Endothelial cell of umbilical vein (primary cell): ENCODE measurements at regions not wholly inside any gene's neighbourhood (a gene's known extent, or its start where the extent isn't known, plus 50 kb on each side); places are given as distances from the start of the nearest gene placed in this dataset.

Experiments
- BruUV-seq: library from RNA; stranded (reverse); fragments of 400-500 nt; replicated peaks from 2 replicates; lab custom pipeline; 2021; lab: Mats Ljungman, UMichigan
- CTCF ChIA-PET: fragments of 300-600, 350-600 bp; sonication (Branson Sonifier 250); formaldehyde crosslinking; loops from one replicate; lab custom pipeline; 2021; ENCODE audit warnings: antibody characterized with exemption, inconsistent platforms; lab: Charles Lee
- POLR2A ChIA-PET: fragments of 300-600, 350-600 bp; sonication (Branson Sonifier 250); formaldehyde crosslinking; loops from one replicate; lab custom pipeline; 2021; ENCODE audit warnings: antibody characterized with exemption, inconsistent platforms; lab: Charles Lee
- DNase-seq: peaks from one replicate; pipeline ENCODE4 v3.0.0-alpha.2; 2011; ENCODE audit warnings: low read depth, low spot score
- FAIRE-seq: peaks from 2 replicates; lab custom pipeline; 2011; peaks lifted over from hg19 to GRCh38; lab: Jason Lieb, UNC
- H2AFZ ChIP-seq: 2 replicates; pipeline ENCODE4 v1.6.0; 2012; ENCODE audit warnings: low read depth, low read length, control low read depth, inconsistent platforms
- H3K27ac ChIP-seq: 2 replicates; pipeline ENCODE4 v1.5.1; 2011; ENCODE audit warnings: low read depth, mild to moderate bottlenecking, control low read depth, low read length, moderate library complexity; ENCODE audit not compliant: insufficient read depth
- H3K27me3 ChIP-seq, 2 experiments: 2 replicates each; pipeline versions ENCODE4 v1.6.0 to v1.6.1; 2011; ENCODE audit warnings: low read length in 2 of 2, mixed read lengths in 1 of 2; ENCODE audit not compliant: control insufficient read depth in 2 of 2, insufficient read depth in 2 of 2
- H3K36me3 ChIP-seq, 2 experiments: 2 replicates in 1 of 2; 3 replicates in 1 of 2; pipeline ENCODE4 v1.5.1; 2011; ENCODE audit warnings: low read length in 2 of 2, mild to moderate bottlenecking in 1 of 2, moderate library complexity in 1 of 2; ENCODE audit not compliant: control insufficient read depth in 2 of 2, insufficient read depth in 2 of 2; ENCODE audit errors: extremely low read depth in 1 of 2
- H3K4me1 ChIP-seq: 3 replicates; pipeline ENCODE4 v1.5.1; 2011; ENCODE audit warnings: mild to moderate bottlenecking, low read length; ENCODE audit not compliant: control insufficient read depth, insufficient read depth; ENCODE audit errors: extremely low read depth
- H3K4me2 ChIP-seq: 2 replicates; pipeline ENCODE4 v1.6.1; 2011; ENCODE audit warnings: low read length, control low read depth, mixed read lengths; ENCODE audit not compliant: insufficient read depth
- H3K4me3 ChIP-seq, 3 experiments: fragments of 200-600 bp in 1 of 3; sonication (generic), shearing (Covaris generic) in 1 of 3; replicated peaks in 1 of 3; 2 replicates each; pipeline ENCODE4 v1.5.1; 2011 to 2016; ENCODE audit warnings: control low read depth in 3 of 3, low read length in 3 of 3, mild to moderate bottlenecking in 2 of 3, inconsistent platforms in 1 of 3, low read depth in 1 of 3, moderate library complexity in 1 of 3; ENCODE audit not compliant: insufficient read depth in 1 of 3
- H3K79me2 ChIP-seq: 2 replicates; pipeline ENCODE4 v1.6.0; 2012; ENCODE audit warnings: low read length, inconsistent platforms; ENCODE audit not compliant: control insufficient read depth, insufficient read depth
- H3K9ac ChIP-seq: replicated peaks from 2 replicates; pipeline ENCODE3; 2011; ENCODE audit warnings: low read length, control low read depth; ENCODE audit not compliant: insufficient read depth; ENCODE audit errors: extremely low read depth
- H3K9me1 ChIP-seq: replicated peaks from 3 replicates; pipeline ENCODE4 v1.6.0; 2011; ENCODE audit warnings: mild to moderate bottlenecking, low read length; ENCODE audit not compliant: control insufficient read depth, insufficient read depth; ENCODE audit errors: extremely low read depth
- H3K9me3 ChIP-seq: replicated peaks from 2 replicates; pipeline ENCODE4 v1.5.1; 2012; ENCODE audit warnings: low read length, inconsistent platforms; ENCODE audit not compliant: control insufficient read depth, insufficient read depth
- H4K20me1 ChIP-seq: replicated peaks from 2 replicates; pipeline ENCODE3; 2011; ENCODE audit warnings: mild to moderate bottlenecking, low read length; ENCODE audit not compliant: control insufficient read depth, insufficient read depth; ENCODE audit errors: extremely low read depth
- EZH2 ChIP-seq: IDR thresholded peaks from 2 replicates; pipeline ENCODE4 v1.6.1; 2012; ENCODE audit warnings: borderline replicate concordance, low read depth, mild to moderate bottlenecking, moderate library complexity, low read length, inconsistent platforms; ENCODE audit not compliant: severe bottlenecking
- FOS ChIP-seq: IDR thresholded peaks from 2 replicates; pipeline ENCODE4 v1.6.1; 2011; ENCODE audit warnings: mild to moderate bottlenecking, low read length, moderate library complexity, borderline replicate concordance; ENCODE audit not compliant: insufficient read depth
- GATA2 ChIP-seq: IDR thresholded peaks from 2 replicates; pipeline ENCODE4 v1.7.0; 2011; ENCODE audit warnings: low read depth, mild to moderate bottlenecking, moderate library complexity, mixed read lengths, low read length; ENCODE audit not compliant: insufficient read length, insufficient read depth
- JUN ChIP-seq: IDR thresholded peaks from 2 replicates; pipeline ENCODE4 v1.6.1; 2011; ENCODE audit warnings: borderline replicate concordance, low read depth; ENCODE audit not compliant: insufficient read length, insufficient read depth
- MYC ChIP-seq: IDR thresholded peaks from one replicate; pipeline ENCODE4 v1.6.1; 2011; ENCODE audit warnings: mild to moderate bottlenecking, low read depth, low read length
- POLR2A ChIP-seq: IDR thresholded peaks from 2 replicates; pipeline ENCODE4 v1.6.1; 2012; ENCODE audit warnings: low read depth, mild to moderate bottlenecking, control low read depth, low read length
- POLR2AphosphoS5 ChIP-seq: IDR thresholded peaks from 2 replicates; pipeline ENCODE4 v1.6.1; 2012; ENCODE audit warnings: low read depth, mild to moderate bottlenecking, control low read depth, low read length, moderate library complexity; ENCODE audit not compliant: insufficient read depth
- dilution Hi-C: fragments of 300-500 bp; cut with MboI; formaldehyde crosslinking; loops from one replicate; pipeline ENCODE4 v1.15.0; 2019; ENCODE audit warnings: low sequenced_read_pairs; ENCODE audit not compliant: extremely low pct_ligation_motif_present
- intact Hi-C: fragments of 100-400 bp; cut with micrococcal nuclease; formaldehyde crosslinking; loops from one replicate; pipeline ENCODE4 v1.10.0; 2022
- TF ChIP-seq, protein P1 (sequence below): IDR thresholded peaks from 2 replicates; pipeline ENCODE4 v1.6.1; 2011; ENCODE audit not compliant: insufficient read depth, insufficient read length
- TF ChIP-seq, protein P2 (sequence below), 2 donors: IDR thresholded peaks; 1 replicate in 1 of 2; 2 replicates in 1 of 2; pipeline ENCODE4 v1.5.1; 2011; ENCODE audit warnings: low read length in 2 of 2, mild to moderate bottlenecking in 2 of 2, moderate library complexity in 2 of 2, control low read depth in 1 of 2, inconsistent platforms in 1 of 2, low read depth in 1 of 2; ENCODE audit not compliant: insufficient read depth in 1 of 2; ENCODE audit errors: extremely low read depth in 1 of 2

DNA sequence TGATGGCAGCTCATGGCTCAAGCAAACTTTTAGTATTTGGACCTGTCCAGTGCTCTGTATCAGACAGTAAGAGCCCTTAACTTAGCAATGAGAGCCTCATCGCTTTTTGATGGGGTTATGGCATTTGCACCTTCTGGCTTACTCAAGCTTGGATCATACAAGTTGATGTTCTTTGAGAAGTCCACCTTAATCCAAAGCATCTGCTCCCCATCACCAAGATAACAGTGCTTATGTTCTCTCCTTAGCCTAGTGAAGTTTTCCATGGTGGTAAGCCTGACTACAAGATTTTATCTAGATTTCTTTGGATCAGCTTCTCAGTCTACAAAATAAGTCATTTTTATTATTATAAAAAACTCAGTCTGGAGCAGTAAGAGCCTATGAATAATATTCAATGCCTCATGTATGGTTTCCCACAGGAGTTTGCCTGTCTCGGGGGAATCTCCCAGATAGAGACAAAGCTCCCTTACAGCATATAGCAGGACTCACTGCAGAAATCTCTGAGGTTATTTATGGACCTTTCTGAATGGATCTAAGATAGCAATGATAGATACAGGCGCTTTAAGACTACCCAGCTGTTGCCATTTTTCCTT, 472.2 kb upstream of the LINC00305 start:
- DNase-seq, result no peak
- no peaks in the 10 kb centered on the region for H4K20me1 ChIP-seq
- H3K36me3 ChIP-seq, result no peaks in the 10 kb centered on the region
- H3K9me3 ChIP-seq, result peaks cover 5% of the 10 kb centered on the region
- H3K4me1 ChIP-seq, result no peaks in the 10 kb centered on the region
- no peaks in the 10 kb centered on the region for H3K27me3 ChIP-seq
- H3K4me2 ChIP-seq, result no peak overlapping the region
- intact Hi-C loops (no loop called here), dilution Hi-C loops (no loop called here)
- TF ChIP-seq JUN, result no peak
- TF ChIP-seq FOS, result no peak
- TF ChIP-seq POLR2A, result no peak
- TF ChIP-seq EZH2, result no peak
- TF ChIP-seq, protein P1, sequence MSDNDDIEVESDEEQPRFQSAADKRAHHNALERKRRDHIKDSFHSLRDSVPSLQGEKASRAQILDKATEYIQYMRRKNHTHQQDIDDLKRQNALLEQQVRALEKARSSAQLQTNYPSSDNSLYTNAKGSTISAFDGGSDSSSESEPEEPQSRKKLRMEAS, result no peak
- TF ChIP-seq, protein P2, sequence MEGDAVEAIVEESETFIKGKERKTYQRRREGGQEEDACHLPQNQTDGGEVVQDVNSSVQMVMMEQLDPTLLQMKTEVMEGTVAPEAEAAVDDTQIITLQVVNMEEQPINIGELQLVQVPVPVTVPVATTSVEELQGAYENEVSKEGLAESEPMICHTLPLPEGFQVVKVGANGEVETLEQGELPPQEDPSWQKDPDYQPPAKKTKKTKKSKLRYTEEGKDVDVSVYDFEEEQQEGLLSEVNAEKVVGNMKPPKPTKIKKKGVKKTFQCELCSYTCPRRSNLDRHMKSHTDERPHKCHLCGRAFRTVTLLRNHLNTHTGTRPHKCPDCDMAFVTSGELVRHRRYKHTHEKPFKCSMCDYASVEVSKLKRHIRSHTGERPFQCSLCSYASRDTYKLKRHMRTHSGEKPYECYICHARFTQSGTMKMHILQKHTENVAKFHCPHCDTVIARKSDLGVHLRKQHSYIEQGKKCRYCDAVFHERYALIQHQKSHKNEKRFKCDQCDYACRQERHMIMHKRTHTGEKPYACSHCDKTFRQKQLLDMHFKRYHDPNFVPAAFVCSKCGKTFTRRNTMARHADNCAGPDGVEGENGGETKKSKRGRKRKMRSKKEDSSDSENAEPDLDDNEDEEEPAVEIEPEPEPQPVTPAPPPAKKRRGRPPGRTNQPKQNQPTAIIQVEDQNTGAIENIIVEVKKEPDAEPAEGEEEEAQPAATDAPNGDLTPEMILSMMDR (IDR thresholded peaks at IDR 0.05; ENCODE audit: extremely low read depth in 1 of 2, insufficient read depth in 1 of 2, low read depth in 1 of 2, low read length in 2 of 2), result no peak
- TF ChIP-seq POLR2AphosphoS5, result no peak
- TF ChIP-seq MYC, result no peak
- no peak for TF ChIP-seq GATA2
- H2AFZ ChIP-seq, result no peak overlapping the region
- H3K79me2 ChIP-seq, result no peaks in the 10 kb centered on the region
- no peak overlapping the region for H3K9ac ChIP-seq
- H3K27ac ChIP-seq, result no peak overlapping the region
- ChIA-PET CTCF (no interaction called here), POLR2A (no interaction called here)
- FAIRE-seq, result no peak
- no peak overlapping the region for H3K4me3 ChIP-seq
- H3K9me1 ChIP-seq, result no peaks in the 10 kb centered on the region
- no TSS peak for BruUV-seq
